ENCODE measurements at regions not wholly inside any gene's neighbourhood (a gene's known extent, or its start where the extent isn't known, plus 50 kb on each side); places are given as distances from the start of the nearest gene placed in this dataset.
A peak's percentile ranks its signal among the peaks of the same experiment; 100 is the strongest.

DNA sequence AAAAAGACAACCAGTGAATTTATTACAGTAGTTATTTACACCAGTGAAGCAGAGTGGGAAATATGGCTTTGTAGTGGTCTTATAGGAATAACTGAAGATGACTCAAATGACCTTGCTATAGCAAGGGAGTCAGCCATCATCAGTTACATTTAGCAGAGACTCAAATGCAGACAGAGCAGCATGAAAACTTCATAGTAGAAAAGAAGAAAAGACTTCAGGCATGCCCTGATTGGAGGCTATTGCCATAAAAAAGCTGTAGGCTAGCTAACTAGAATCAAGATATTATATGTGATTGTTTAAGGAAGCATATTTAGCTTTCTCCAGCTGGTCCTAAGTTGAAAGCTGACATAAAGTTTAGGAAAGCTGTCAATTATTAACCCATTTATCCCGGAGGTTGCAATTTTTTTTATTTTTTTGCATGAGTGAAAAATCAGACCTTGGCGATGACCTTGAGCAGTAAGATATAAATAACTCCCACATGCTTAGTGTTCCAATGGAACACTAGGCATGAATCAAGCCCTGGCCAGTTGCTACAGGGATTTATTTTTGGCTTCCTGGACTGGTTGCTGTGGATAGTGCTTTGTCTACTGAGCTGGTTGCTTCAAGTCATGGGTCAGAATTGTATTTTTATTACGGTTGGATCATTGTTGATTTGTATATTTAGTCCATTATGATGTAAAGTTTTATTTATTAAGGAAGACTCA is 675.6 kb upstream of the VRK2 start:
- H3K4me1 ChIP-seq, result peaks cover 5% of the 10 kb centered on the region
- DNase-seq (peak in 2 of 4 donors; percentile 6 to 7), ATAC-seq (peak; percentile 75)
- WGBS, 2 donors, result 15 to 30% methylated on average over 3 of the region's 3 CpGs
- H3K9me3 ChIP-seq, result no peaks in the 10 kb centered on the region
- H3K27me3 ChIP-seq, result no peaks in the 10 kb centered on the region
- intact Hi-C loops (cut with DNase I), result no loop called here
- H3K4me3 ChIP-seq, result no peak overlapping the region
- no peak overlapping the region for H3K27ac ChIP-seq
- H3K36me3 ChIP-seq (replicated peaks in 1 of 2; ENCODE audit: insufficient read depth in 1 of 2, low read depth in 2 of 2), result no peaks in the 10 kb centered on the region
- TF ChIP-seq POLR2A (IDR thresholded peaks at IDR 0.05), result no peak
- TF ChIP-seq, protein P1, sequence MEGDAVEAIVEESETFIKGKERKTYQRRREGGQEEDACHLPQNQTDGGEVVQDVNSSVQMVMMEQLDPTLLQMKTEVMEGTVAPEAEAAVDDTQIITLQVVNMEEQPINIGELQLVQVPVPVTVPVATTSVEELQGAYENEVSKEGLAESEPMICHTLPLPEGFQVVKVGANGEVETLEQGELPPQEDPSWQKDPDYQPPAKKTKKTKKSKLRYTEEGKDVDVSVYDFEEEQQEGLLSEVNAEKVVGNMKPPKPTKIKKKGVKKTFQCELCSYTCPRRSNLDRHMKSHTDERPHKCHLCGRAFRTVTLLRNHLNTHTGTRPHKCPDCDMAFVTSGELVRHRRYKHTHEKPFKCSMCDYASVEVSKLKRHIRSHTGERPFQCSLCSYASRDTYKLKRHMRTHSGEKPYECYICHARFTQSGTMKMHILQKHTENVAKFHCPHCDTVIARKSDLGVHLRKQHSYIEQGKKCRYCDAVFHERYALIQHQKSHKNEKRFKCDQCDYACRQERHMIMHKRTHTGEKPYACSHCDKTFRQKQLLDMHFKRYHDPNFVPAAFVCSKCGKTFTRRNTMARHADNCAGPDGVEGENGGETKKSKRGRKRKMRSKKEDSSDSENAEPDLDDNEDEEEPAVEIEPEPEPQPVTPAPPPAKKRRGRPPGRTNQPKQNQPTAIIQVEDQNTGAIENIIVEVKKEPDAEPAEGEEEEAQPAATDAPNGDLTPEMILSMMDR (IDR thresholded peaks at IDR 0.05), result no peak

DNA sequence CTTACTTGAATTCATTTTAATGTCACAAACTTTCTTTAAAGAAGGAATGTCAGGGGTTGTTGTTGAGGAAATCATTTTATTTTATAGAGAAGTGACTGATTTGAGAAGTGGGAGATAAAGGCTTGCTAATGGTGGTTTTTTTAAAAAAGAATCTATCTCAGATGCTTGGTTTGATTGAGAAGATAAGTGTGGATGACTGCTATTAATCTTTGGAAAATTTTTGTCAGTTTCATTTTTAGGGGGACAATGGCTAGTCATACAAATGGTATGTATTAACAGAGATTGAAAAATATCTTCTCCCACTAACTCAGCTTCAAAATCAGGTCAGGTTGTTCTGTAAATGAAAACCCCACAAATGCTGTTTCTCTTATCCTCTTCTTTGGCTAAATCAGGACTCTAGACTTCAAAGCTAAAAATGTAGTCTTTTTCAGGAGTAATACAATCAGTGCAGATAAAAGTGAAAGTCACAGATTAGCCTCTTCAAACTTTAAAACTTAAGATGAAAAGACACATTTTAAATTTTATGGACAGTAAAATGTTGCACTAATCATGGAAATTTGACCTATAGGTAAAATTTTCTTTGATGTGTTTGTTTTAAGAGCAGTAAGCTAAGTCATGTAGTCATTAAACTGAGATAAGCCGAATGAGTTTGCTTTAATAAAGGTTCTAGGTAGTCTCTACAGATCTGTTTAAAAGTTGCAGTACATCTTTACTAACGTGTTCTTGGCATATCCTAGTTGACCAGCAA is 674.2 kb upstream of the VRK2 start:
- no peaks in the 10 kb centered on the region for H3K9me3 ChIP-seq
- WGBS, 2 donors, result 71 to 75% methylated on average over 2 of the region's 2 CpGs
- no peak for DNase-seq
- ATAC-seq, result no peak
- H3K4me1 ChIP-seq, result peaks cover 5% of the 10 kb centered on the region
- TF ChIP-seq POLR2A (IDR thresholded peaks at IDR 0.05), result no peak
- TF ChIP-seq, protein P1 (IDR thresholded peaks at IDR 0.05), result no peak
- H3K27ac ChIP-seq, result no peak overlapping the region
- H3K36me3 ChIP-seq (replicated peaks in 1 of 2; ENCODE audit: insufficient read depth in 1 of 2, low read depth in 2 of 2), result no peaks in the 10 kb centered on the region
- intact Hi-C loops (cut with DNase I), result no loop called here
- no peaks in the 10 kb centered on the region for H3K27me3 ChIP-seq
- H3K4me3 ChIP-seq, result no peak overlapping the region

- Histone ChIP-seq H3K36me3 (replicated peaks in 1 of 2; ENCODE audit: insufficient read depth in 1 of 2, low read depth in 2 of 2) (no peaks in the 10 kb centered on the region), H3K27me3 (no peaks in the 10 kb centered on the region), H3K4me3 (no peak overlapping the region), H3K27ac (no peak overlapping the region), H3K4me1 (peaks cover 5% of the 10 kb centered on the region), H3K9me3 (no peaks in the 10 kb centered on the region)
- DNase-seq (no peak), ATAC-seq (no peak)
- intact Hi-C loops (cut with DNase I), result no loop called here
- 77 to 85% methylated on average over 3 of the region's 3 CpGs for WGBS, 2 donors
- no peak for TF ChIP-seq POLR2A (IDR thresholded peaks at IDR 0.05)
Observed at GRCh38 chr2:57373530-57373929, 673.1 kb upstream of the VRK2 start.

DNA sequence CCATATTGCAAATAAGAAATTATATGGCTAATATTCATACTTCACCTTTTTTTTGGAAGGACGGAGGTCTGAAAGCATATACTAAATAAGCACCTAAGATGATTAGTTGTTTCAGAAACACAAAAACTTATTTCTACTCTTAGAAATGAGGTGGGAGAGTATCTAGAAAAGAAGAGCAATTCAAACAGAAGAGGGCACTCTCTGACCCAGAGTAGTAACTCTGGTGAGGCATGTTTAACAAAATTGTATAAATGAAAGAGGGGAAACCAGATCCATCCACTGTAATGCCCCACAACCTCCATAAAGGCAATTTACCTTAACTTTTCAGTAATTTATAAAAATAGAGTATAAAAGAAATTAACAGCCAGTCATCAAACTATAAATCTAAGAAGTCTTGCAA is 669.6 kb upstream of the VRK2 start:
- Histone ChIP-seq H3K4me3 (no peak overlapping the region), H3K27ac (no peak overlapping the region), H3K9me3 (no peaks in the 10 kb centered on the region), H3K36me3 (replicated peaks in 1 of 2; ENCODE audit: insufficient read depth in 1 of 2, low read depth in 2 of 2) (no peaks in the 10 kb centered on the region), H3K27me3 (no peaks in the 10 kb centered on the region), H3K4me1 (no peaks in the 10 kb centered on the region)
- WGBS, 2 donors, result 73 to 88% methylated on average over 1 of the region's 1 CpG
- intact Hi-C loops (cut with DNase I), result no loop called here
- ATAC-seq (no peak), DNase-seq (no peak)
- TF ChIP-seq, protein P1 (IDR thresholded peaks at IDR 0.05), result no peak
- TF ChIP-seq POLR2A (IDR thresholded peaks at IDR 0.05), result no peak

- ATAC-seq, result no peak
- H3K36me3 ChIP-seq (replicated peaks in 1 of 2; ENCODE audit: insufficient read depth in 1 of 2, low read depth in 2 of 2), result no peaks in the 10 kb centered on the region
- H3K27me3 ChIP-seq, result no peaks in the 10 kb centered on the region
- intact Hi-C loops (cut with DNase I), result no loop called here
- TF ChIP-seq POLR2A (IDR thresholded peaks at IDR 0.05), result no peak
- TF ChIP-seq, protein P1 (IDR thresholded peaks at IDR 0.05), result no peak
- no peak overlapping the region for H3K27ac ChIP-seq
- no peaks in the 10 kb centered on the region for H3K9me3 ChIP-seq
- H3K4me3 ChIP-seq, result no peak overlapping the region
- DNase-seq, result no peak
- no peaks in the 10 kb centered on the region for H3K4me1 ChIP-seq
Observed at GRCh38 chr2:57386305-57386704, 660.3 kb upstream of the VRK2 start.
